MM.1S (cell line): ENCODE measurements at regions not wholly inside any gene's neighbourhood (a gene's known extent, or its start where the extent isn't known, plus 50 kb on each side); places are given as distances from the start of the nearest gene placed in this dataset.

Experiments
- DNase-seq: peaks from one replicate; pipeline ENCODE4 v3.0.0-alpha.2; 2015
- H2AFZ ChIP-seq: fragments of 300-600 bp; sonication (generic); 2 replicates; pipeline ENCODE4 v1.6.0; 2016; ENCODE audit warnings: antibody characterized with exemption, low read length
- H3F3A ChIP-seq: fragments of 300-600 bp; sonication (generic); 2 replicates; pipeline ENCODE4 v1.6.1; 2016; ENCODE audit warnings: mild to moderate bottlenecking, antibody characterized with exemption, low read length, moderate library complexity, mixed read lengths; ENCODE audit not compliant: insufficient read depth
- H3K27ac ChIP-seq: fragments of 300-600 bp; sonication (generic); 2 replicates; pipeline ENCODE4 v1.5.1; 2016; ENCODE audit warnings: mild to moderate bottlenecking, low read length
- H3K27me3 ChIP-seq: fragments of 300-600 bp; sonication (generic); replicated peaks from 2 replicates; pipeline ENCODE4 v1.6.0; 2016; ENCODE audit warnings: low read length; ENCODE audit not compliant: insufficient read depth
- H3K36me3 ChIP-seq: fragments of 300-600 bp; sonication (generic); replicated peaks from 2 replicates; pipeline ENCODE4 v1.6.1; 2016; ENCODE audit warnings: mild to moderate bottlenecking, low read length, mixed read lengths; ENCODE audit not compliant: insufficient read depth
- H3K4me1 ChIP-seq: fragments of 300-600 bp; sonication (generic); 2 replicates; pipeline ENCODE4 v1.6.1; 2016; ENCODE audit warnings: low read length, mixed read lengths
- H3K4me2 ChIP-seq: fragments of 300-600 bp; sonication (generic); 2 replicates; pipeline ENCODE4 v1.6.0; 2016; ENCODE audit warnings: low read depth, low read length
- H3K4me3 ChIP-seq: fragments of 300-600 bp; sonication (generic); 2 replicates; pipeline ENCODE4 v1.5.1; 2016; ENCODE audit warnings: low read length, mixed read lengths
- H3K79me2 ChIP-seq: fragments of 300-600 bp; sonication (generic); 2 replicates; pipeline ENCODE4 v1.6.1; 2016; ENCODE audit warnings: mixed run types, low read length, mixed read lengths
- H3K9ac ChIP-seq: fragments of 300-600 bp; sonication (generic); 2 replicates; pipeline ENCODE4 v1.6.1; 2016; ENCODE audit warnings: low read length, mixed read lengths
- H3K9me2 ChIP-seq: fragments of 300-600 bp; sonication (generic); replicated peaks from 2 replicates; pipeline ENCODE4 v1.6.1; 2016; ENCODE audit warnings: mild to moderate bottlenecking, low read length, mixed read lengths; ENCODE audit not compliant: insufficient read depth
- H3K9me3 ChIP-seq: fragments of 300-600 bp; sonication (generic); replicated peaks from 2 replicates; pipeline ENCODE4 v1.6.1; 2016; ENCODE audit warnings: mild to moderate bottlenecking, low read length, mixed read lengths; ENCODE audit not compliant: insufficient read depth
- H4K20me1 ChIP-seq: fragments of 300-600 bp; sonication (generic); 2 replicates; pipeline ENCODE4 v1.6.1; 2016; ENCODE audit warnings: mild to moderate bottlenecking, low read length, moderate library complexity, mixed read lengths; ENCODE audit not compliant: insufficient read depth
- CTCF ChIP-seq: fragments of 300-600 bp; sonication (generic); IDR thresholded peaks from 2 replicates; pipeline ENCODE4 v1.5.1; 2016; ENCODE audit warnings: antibody characterized with exemption, low read length, mixed read lengths
- EZH2 ChIP-seq: fragments of 300-600 bp; sonication (generic); optimal IDR thresholded peaks from 2 replicates; pipeline ENCODE3; 2017; ENCODE audit warnings: low read depth, mild to moderate bottlenecking, antibody characterized with exemption, low read length, mixed read lengths
- EZH2phosphoT487 ChIP-seq: fragments of 300-600 bp; sonication (generic); IDR thresholded peaks from 2 replicates; pipeline ENCODE4 v1.6.1; 2018; ENCODE audit warnings: antibody characterized with exemption, low read length

DNA sequence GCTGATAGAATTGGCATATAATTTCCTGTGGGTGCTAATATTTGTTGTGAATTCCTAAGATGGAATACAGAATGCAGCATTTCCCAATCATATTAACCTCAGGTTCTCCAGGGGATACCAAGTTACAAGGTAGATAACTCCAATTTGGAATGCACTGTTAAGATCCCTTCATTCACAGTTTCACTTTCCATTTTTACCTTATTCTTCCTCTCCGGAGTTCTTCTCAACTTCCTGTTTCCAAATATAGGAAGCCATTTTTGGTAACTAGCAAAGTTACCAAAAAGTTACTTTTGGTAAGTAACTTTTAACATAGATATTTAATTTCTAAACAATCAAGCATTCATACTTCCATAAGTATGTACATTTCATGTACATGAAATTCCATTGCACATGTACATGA lies 63.5 kb upstream of the PHACTR2 start:
- Histone ChIP-seq H2AFZ (no peak overlapping the region), H4K20me1 (no peaks in the 10 kb centered on the region), H3F3A (peaks cover 9% of the 10 kb centered on the region; the same call in 1 of the 2 replicates), H3K9me2 (no peaks in the 10 kb centered on the region), H3K9ac (no peak overlapping the region), H3K27me3 (no peaks in the 10 kb centered on the region), H3K4me2 (no peak overlapping the region), H3K9me3 (no peaks in the 10 kb centered on the region), H3K27ac (no peak overlapping the region), H3K36me3 (no peaks in the 10 kb centered on the region), H3K4me3 (no peak overlapping the region), H3K79me2 (no peaks in the 10 kb centered on the region), H3K4me1 (peaks cover 21% of the 10 kb centered on the region)
- DNase-seq = no peak
- TF ChIP-seq CTCF (no peak), EZH2phosphoT487 (no peak), EZH2 (no peak)

DNA sequence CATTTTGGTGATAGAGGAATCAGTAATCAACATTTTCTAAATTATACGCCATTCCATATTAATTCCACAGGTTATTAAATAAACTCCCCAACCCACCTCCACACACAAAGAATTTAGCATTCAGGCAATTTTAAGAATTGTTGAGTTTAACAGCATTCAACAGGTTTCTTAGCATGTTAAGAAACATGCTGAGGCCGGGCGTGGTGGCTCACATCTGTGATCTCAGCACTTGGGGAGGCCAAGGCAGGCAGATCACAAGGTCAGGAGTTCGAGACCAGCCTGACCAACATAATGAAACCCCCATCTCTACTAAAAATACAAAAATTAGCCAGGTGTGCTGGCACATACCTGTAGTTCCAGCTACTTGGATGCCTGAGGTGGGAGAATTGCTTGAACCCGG lies 64.0 kb upstream of the PHACTR2 start:
- H3K9me3 ChIP-seq = no peaks in the 10 kb centered on the region
- H2AFZ ChIP-seq = no peak overlapping the region
- H3K27ac ChIP-seq = no peak overlapping the region
- no peak overlapping the region for H3K4me2 ChIP-seq
- H3K36me3 ChIP-seq = no peaks in the 10 kb centered on the region
- no peaks in the 10 kb centered on the region for H3K79me2 ChIP-seq
- peaks cover 21% of the 10 kb centered on the region for H3K4me1 ChIP-seq
- TF ChIP-seq EZH2phosphoT487 = no peak
- TF ChIP-seq EZH2 = no peak
- TF ChIP-seq CTCF = no peak
- no peak overlapping the region for H3K4me3 ChIP-seq
- no peak overlapping the region for H3K9ac ChIP-seq
- no peak for DNase-seq
- no peaks in the 10 kb centered on the region for H3K9me2 ChIP-seq
- H4K20me1 ChIP-seq = no peaks in the 10 kb centered on the region
- H3F3A ChIP-seq = peaks cover 9% of the 10 kb centered on the region; the same call in 1 of the 2 replicates
- H3K27me3 ChIP-seq = no peaks in the 10 kb centered on the region

DNA sequence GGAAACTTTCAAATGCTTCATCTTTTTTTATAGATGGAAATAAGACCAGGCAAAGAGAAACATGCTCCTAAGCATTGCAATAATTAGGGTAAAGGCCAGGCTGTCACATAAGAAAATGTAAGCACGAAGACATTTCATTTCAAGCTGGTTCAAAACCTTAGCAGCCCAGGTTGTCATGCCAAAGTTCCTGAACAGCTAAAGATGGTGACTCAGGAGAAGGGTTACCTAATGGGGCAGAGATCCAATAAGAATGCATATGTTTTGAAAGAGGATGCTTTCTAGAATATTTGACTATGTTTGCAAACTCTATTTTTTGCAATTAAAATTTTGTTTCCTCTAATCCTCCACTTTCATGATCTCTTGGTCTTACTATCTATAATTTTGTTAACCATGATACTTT lies 65.6 kb upstream of the PHACTR2 start:
- no peaks in the 10 kb centered on the region for H3K9me2 ChIP-seq
- no peak overlapping the region for H3K9ac ChIP-seq
- no peak overlapping the region for H3K4me2 ChIP-seq
- DNase-seq = no peak
- H3K9me3 ChIP-seq = no peaks in the 10 kb centered on the region
- TF ChIP-seq EZH2phosphoT487 (no peak), EZH2 (no peak), CTCF (no peak)
- no peaks in the 10 kb centered on the region for H4K20me1 ChIP-seq
- no peaks in the 10 kb centered on the region for H3K79me2 ChIP-seq
- H3K4me3 ChIP-seq = no peak overlapping the region
- no peak overlapping the region for H2AFZ ChIP-seq
- peaks cover 9% of the 10 kb centered on the region; the same call in 1 of the 2 replicates for H3F3A ChIP-seq
- no peak overlapping the region for H3K27ac ChIP-seq
- H3K27me3 ChIP-seq = no peaks in the 10 kb centered on the region
- peaks cover 21% of the 10 kb centered on the region for H3K4me1 ChIP-seq
- no peaks in the 10 kb centered on the region for H3K36me3 ChIP-seq
